GM12865 (cell line): ENCODE measurements at regions not wholly inside any gene's neighbourhood (a gene's known extent, or its start where the extent isn't known, plus 50 kb on each side); places are given as distances from the start of the nearest gene placed in this dataset.
"Not testable (repeated sequence)": the region's sequence is repeated elsewhere in the genome, so short reads cannot be mapped to it uniquely, and the experiment has no call there.

ENCODE experiments used
- DNase-seq: peaks from one replicate; pipeline ENCODE4 v3.0.0; 2010; ENCODE audit warnings: low read depth
- H3K4me3 ChIP-seq: 2 replicates; pipeline ENCODE4 v1.5.1; 2011; ENCODE audit warnings: mild to moderate bottlenecking, low read depth, low read length, control low read depth
- TF ChIP-seq, protein P1 (sequence below): IDR thresholded peaks from 2 replicates; pipeline ENCODE4 v1.5.1; 2011; ENCODE audit warnings: low read length, control low read depth, low read depth, inconsistent platforms; ENCODE audit not compliant: insufficient read depth; ENCODE audit errors: missing control alignments

DNA sequence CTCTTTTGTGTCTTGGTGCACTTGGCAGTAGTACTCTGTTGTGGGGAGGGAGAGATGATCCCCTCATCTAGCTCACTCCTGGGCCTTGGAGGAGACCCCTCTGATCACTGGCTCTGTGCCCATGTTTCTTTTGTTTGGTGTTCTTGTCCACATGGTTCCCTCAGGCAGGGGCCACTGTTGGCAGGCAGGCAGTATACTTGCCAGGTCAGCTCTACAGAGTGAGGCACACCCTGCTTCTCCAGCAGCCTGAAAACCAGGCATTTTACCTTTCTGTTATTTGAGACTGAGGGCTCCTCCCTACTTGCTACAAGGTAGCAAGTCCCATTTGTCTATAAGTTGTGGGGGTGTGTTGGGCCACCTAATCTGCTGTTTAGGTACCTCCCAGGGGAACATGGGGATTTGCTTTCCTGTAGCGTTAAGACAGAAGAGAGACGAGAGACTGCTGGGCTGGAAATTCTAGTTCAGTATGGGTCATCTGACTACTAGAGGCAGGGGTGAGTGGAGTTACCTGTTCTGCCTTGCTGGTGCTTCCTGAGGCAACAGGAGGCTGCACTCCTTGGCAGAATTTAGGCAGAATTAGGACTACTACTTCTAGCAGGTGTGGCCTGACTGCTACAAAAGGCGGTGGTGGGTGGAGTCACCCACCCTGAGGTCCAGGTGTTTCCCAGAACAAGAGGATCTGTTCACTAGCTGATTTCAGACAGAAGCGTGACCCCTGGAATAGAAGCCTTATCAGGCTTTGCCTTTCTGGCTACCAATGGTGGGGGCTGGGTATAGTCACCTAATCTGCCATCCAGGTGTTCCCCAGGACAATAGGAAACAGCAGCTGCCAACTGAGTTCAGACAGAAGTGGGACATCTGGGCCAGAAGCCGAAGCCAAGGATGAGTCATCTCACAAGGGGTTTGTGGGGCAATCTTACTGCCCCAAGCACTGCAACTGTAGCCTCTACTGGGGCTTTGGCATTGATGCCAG, 843.0 kb upstream of the ATXN8OS start:
- no peak for DNase-seq
- TF ChIP-seq, protein P1, sequence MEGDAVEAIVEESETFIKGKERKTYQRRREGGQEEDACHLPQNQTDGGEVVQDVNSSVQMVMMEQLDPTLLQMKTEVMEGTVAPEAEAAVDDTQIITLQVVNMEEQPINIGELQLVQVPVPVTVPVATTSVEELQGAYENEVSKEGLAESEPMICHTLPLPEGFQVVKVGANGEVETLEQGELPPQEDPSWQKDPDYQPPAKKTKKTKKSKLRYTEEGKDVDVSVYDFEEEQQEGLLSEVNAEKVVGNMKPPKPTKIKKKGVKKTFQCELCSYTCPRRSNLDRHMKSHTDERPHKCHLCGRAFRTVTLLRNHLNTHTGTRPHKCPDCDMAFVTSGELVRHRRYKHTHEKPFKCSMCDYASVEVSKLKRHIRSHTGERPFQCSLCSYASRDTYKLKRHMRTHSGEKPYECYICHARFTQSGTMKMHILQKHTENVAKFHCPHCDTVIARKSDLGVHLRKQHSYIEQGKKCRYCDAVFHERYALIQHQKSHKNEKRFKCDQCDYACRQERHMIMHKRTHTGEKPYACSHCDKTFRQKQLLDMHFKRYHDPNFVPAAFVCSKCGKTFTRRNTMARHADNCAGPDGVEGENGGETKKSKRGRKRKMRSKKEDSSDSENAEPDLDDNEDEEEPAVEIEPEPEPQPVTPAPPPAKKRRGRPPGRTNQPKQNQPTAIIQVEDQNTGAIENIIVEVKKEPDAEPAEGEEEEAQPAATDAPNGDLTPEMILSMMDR: no peak

DNA sequence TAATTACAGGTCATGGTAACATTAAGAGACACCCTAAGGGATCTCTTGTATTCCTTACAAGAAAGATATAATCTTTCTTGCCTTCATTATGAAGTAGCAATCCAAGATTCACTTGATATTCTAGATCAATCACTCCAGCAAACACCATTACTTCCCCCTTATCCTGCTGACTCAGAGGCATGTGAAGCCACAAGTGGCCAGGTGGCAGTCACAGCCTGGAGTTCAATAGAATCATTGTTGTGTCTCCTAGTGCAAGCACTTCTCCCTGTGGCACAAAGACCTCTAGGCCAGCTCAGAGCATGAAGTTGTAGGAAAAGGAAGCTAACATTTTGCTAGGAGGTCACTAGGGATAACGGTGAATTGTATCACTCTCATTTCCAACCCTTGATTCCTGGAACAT, 864.3 kb upstream of the ATXN8OS start:
- no peak for DNase-seq
- TF ChIP-seq, protein P1: no peak
- H3K4me3 ChIP-seq: no peak overlapping the region

More for the DNA sequence above, 843.0 kb upstream of the ATXN8OS start:
- H3K4me3 ChIP-seq: no peak overlapping the region

DNA sequence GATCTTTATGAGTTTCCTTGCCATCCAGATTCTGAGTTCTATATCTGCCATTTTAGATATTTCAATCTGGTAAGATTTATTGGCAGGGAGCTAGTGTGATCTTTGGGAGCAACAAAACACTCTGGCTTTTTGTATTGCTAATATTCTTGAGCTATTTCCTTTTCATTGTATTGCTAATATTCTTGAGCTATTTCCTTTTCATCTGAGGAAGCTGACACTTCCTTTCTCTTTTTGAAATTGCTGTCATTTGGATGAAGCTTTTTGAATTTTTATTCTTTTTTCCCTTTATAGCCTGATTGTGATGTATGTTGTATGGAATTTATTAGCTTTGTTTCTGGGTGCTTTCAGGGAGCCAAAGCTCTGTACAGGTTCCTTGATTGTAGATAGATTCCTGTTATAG, 873.5 kb upstream of the ATXN8OS start:
- no peak overlapping the region for H3K4me3 ChIP-seq
- no peak for DNase-seq
- TF ChIP-seq, protein P1: no peak

DNA sequence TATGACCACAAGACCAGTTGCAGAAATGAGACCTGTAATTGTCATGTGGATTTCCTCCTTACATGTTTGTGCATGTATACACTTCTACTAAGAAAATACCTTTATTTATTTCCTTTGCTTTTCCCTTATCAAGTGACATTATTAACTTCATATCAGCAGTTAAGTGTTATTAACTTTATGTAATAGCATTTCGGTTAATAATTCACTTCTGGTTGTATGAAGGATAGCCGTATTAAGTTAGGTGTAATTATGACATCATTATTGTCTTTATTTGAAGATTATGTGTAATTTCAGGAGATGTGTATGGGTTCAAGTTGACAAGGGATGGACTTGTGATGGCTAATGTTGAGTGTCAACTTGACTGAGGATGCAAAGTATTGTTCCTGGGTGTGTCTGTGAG, 881.2 kb upstream of the ATXN8OS start:
- TF ChIP-seq, protein P1: no peak
- DNase-seq: no peak
- H3K4me3 ChIP-seq: no peak overlapping the region

DNA sequence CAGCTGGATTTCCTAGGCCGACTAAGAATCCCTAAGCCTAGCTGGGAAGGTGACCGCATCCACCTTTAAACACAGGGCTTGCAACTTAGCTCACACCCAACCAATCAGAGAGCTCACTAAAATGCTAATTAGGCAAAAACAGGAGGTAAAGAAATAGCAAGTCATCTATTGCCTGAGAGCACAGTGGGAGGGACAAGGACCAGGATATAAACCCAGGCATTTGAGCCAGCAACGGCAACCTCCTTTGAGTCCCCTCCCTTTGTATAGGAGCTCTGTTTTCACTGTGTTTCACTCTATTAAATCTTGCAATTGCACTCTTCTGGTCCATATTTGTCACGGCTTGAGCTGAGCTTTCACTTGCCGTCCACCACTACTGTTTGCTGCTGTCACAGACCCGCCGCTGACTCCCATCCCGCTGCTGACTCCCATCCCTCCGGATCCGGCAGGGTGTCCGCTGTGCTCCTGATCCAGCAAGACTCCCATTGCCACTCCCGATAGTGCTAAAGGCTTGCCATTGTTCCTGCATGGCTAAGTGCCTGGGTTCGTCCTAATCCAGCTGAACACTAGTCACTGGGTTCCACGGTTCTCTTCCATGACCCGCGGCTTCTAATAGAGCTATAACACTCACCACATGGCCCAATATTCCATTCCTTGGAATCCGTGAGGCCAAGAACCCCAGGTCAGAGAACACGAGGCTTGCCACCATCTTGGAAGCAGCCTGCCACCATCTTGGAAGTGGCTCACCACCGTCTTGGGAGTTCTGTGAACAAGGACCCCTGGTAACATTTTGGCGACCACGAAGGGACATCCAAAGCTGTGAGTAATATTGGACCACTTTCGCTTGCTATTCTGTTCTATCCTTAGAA, 885.8 kb upstream of the ATXN8OS start:
- H3K4me3 ChIP-seq, DNase-seq: not testable (repeated sequence)

DNA sequence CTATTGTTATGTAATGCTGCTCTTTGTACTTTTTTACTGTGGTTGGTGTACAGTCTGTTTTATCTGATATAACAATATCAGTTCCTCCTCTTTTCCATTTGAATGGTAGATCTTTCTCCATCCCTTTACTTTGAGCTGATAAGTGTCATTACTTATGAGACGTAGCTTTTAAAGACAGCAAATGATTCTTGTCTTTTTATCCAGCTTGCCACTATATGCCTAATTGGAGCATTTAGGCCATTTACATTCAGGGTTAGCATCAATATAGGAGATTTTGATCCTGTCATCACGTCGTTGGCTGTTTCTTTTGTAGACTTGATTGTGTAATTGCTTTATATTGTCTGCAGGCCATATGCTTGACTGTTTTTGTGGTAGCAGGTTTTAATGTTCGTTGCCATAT, 894.2 kb upstream of the ATXN8OS start:
- DNase-seq: no peak
- H3K4me3 ChIP-seq: no peak overlapping the region

More for the DNA sequence above, 894.2 kb upstream of the ATXN8OS start:
- TF ChIP-seq, protein P1: no peak
